Limb (tissue), 2 donors: ENCODE measurements at regions not wholly inside any gene's neighbourhood (a gene's known extent, or its start where the extent isn't known, plus 50 kb on each side); places are given as distances from the start of the nearest gene placed in this dataset.

Experiments
- DNase-seq, 2 donors: peaks; one replicate each; pipeline ENCODE4 v3.0.0-alpha.2; 2016; ENCODE audit errors: extremely low spot score in 2 of 2

DNA sequence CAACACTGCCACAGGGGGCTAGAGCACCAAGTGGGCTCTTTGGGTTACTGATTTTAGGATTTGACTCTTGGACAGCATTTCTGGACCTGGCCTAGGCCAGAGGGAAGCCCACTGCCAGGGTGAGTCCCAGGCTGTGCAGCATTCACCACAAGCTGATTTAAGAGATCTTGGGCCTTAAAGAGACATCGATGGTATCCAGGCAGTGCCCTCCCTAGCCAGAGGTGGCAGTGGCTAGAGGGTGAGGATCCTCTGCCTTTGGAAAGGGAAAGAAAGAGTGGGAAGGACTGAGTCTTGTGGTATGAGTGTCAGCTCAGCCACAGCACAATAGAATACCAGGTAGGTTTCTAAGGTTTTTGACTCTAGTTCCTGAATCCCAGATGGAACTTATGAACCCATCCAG is 613.9 kb downstream of the FAT4 start:
- no peak for DNase-seq

DNA sequence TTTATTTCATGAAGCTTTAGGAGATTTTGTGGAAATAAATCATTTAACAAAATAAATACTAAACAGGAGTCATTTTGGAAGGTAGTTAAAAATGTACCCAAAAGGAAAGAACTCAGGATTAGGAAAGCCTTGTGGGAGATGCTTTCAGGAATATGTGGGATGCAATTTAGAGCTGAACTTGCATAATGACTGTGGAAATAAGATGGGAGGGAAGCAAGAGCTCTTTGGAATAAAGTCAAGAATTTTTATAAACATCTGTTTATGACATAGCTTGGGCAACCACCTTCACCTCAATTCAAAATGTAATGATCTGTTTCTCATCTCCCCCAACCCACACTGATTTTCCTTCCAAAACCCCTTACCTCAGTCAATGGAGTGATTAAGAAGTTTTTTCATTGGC is 623.8 kb downstream of the FAT4 start:
- DNase-seq: no peak

DNA sequence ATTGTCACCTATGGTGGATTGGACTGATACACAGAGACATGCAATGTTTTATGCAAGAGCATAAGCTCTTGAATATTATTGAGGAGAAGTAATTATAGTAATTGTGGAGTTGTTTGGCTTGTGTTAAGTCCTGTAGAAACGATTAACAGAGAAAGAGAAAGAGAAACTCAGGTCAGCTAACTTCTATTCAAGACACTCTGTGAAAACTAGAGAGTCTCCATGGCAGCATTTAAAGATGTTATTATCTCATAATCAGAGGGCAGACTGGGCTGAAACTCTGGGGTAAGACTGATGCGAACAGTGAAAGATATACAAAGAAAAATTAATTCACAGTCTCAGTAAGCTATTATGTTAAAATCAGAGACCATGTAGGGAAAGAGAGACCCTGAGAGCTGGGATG is 625.7 kb downstream of the FAT4 start:
- no peak for DNase-seq

- DNase-seq: no peak
These were observed 630.2 kb downstream of the FAT4 start for GRCh38 chr4:125944966-125945365.

DNA sequence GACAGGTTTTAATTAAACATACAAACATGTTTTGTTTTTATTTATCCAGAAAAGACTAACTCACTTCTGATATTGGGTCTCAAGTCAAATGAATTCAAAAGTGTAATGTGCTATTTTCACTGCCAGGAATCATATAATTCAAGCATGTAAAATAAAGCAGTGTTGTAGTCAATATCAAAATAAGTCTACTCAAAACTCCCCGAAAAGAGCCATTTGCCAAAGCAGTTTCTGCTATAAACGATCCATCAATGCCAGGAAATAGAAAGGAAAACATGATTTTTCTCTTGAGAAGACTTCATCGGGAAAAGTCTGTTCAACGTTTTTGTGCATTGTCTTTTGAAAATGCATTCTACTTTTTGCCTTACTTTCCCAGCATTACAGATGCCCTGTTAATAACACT is 633.3 kb downstream of the FAT4 start:
- no peak for DNase-seq

DNA sequence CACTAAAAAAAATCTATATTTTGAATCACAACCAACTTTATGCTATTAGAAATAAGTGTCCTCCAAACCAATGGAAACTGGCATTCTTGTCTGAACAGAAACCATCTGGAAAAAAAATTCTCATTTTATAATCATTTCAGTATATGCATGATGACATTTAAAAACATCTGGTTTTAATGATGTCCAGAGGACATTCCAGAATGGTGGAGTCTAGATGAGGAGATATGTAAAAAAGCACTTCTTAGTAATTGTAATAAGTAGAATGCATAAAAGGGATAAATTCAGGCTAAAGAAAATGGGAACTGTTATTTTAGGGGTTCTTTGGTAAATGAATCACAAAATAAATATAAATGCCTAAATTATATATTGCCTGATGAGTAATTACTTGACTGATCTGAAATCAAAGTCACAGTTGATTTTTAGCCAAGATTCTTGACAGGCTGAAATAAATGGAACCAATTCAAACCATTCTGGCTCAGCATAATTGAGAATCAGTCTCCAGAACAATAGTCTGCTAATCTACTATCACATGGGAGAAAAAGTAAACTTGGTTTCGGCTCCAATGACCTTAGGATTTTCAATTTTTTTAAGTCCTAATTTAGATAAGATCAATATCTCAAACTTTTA is 636.6 kb downstream of the FAT4 start:
- DNase-seq: peak in 1 of 2 donors; percentile 77

GRCh38 chr4:125952631-125953030 is 637.9 kb downstream of the FAT4 start:
- DNase-seq: no peak

- DNase-seq: no peak
These were observed 641.5 kb downstream of the FAT4 start for GRCh38 chr4:125956276-125956675.

DNA sequence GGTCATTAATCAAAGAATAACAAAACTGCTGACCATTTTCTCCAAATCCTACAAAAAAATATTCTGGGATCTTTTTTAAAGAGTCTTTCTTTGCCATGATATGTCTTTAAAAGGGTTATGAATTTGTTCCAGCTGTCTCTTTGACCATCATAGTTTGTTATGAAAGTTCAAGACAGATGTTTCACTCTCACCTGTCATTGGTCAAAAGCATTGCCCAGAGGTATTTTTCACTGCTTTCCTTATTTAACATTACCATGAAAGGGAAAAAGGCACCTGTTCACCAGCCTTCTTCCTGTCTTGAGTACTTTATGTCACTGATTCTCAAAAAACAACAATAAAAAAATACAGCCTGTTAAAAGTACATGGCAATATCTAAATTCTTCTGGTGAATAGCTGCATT is 643.8 kb downstream of the FAT4 start:
- no peak for DNase-seq

DNA sequence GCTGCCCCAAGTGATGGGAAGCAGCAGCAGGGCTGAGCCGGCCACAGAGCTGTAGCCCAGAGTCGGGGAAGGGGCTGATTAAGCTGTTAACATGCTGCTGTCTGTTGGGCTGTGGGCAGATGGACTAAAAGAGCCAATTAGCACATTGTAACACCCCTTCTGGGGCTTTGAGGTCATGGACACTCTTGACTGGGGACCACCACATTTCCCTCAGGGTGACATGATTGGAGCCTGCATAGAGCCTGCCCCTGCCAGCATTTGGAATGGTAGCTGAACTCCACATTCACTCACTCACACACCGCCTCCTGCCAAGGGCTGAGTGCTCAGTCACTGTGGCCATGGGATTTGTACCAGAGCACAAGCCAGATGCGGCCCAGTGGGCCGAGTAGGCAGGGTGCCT is 646.9 kb downstream of the FAT4 start:
- no peak for DNase-seq

DNA sequence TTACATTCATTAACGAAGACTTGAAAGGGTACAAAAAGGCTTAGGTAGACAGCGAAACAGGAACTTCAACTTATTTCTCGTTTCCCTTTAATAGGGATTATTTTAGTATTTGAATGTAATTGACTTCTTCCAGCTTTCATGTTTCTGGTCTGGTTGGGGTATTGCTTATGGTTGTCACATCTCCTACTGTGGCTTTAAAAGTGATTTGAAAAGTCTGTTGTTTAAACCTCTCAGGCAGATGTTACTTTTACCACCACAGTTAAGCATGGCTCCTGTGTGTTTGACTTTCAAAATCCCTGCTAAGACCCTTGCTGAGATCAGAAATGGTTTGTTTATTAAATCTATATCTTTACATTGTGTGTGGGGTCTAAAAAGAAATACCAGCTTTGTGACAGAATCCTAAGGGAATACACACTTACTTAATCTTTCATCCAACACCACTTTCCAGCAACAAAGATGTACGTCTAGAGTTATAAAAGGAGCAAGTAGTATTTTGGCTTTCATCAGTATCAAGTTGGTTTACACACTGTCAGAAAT is 661.2 kb downstream of the FAT4 start:
- DNase-seq: no peak

DNA sequence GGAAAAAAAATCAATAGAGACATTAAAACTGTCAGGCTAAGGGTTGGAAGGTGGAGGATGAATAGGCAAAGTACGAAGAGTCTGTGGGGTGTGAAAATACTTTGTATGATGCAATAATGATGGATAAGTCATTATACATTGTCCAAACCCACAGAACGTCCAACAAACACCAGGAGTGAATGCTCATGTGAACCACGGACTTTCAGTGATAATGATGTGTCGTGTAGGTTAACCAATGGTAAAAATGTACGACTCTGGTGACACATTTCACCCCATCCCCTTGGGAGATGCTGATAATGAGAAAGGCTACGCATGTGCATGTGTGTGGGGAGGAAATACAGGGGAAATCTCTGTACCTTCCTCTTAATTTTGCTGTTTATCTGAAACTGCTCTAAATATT is 665.2 kb downstream of the FAT4 start:
- no peak for DNase-seq

- no peak for DNase-seq
These were observed 668.4 kb downstream of the FAT4 start for GRCh38 chr4:125983168-125983567.

- DNase-seq: no peak
These were observed 671.1 kb downstream of the FAT4 start for GRCh38 chr4:125985856-125986255.

GRCh38 chr4:125986307-125986706 is 671.6 kb downstream of the FAT4 start:
- DNase-seq: no peak

GRCh38 chr4:125988464-125988863 is 673.7 kb downstream of the FAT4 start:
- no peak for DNase-seq

DNA sequence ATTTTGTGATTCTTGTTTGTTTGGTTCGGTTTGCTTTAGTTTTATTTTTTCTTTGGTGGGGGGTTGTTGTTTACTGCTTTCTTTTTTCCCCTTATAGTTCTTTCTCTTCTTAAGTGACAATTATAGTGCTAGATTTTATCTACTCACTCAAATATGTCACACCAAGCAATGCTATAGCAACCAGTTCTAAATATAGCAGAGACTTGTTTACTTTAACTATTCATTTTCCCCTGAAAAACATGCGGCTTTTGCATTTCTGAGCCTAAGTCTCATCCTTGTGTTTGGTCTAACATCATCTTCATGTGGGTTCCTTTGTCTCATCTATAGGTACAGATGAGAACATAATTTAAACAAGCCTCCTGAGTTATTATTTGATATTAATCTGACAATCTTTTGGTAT is 676.6 kb downstream of the FAT4 start:
- no peak for DNase-seq

- no peak for DNase-seq
These were observed 678.1 kb downstream of the FAT4 start for GRCh38 chr4:125992891-125993290.

GRCh38 chr4:125994024-125994423 is 679.3 kb downstream of the FAT4 start:
- no peak for DNase-seq

DNA sequence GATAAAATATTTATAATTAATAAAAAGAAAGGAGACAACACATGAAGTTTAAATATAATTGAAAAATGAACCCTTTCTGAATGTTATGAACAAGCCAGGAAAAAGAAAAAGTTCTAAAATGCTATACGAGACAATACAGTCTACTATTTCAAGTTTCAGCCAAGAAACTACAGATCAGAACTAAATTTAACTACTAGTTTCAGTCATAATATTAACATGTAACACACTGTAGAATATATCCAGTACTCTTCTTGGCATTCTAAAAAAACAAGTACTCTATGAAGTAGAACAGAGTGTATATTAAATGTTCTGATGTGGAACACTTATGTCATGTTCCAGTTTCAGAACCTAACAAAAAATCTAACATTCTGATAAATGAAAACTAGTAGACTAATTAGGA is 679.7 kb downstream of the FAT4 start:
- DNase-seq: no peak

- no peak for DNase-seq
These were observed 690.2 kb downstream of the FAT4 start for GRCh38 chr4:126004941-126005340.

DNA sequence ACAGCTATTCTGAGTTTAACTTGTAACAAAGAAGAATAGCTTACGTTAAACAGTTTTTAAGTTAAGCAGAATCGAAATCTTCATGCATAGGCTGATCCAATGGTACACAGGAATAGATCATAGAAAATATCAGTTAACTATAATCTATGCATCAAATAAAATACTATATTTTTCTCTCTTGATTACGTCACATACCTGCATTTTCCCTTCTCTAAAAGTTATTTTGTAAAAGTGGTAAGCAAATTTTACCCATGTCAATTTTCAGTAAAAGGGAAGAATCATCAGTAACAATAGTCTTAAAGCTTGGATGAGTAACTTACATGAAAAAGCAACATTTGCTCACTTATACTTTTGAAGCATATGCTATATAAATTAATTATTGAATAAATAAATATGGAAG is 692.4 kb downstream of the FAT4 start:
- no peak for DNase-seq

- DNase-seq: no peak
These were observed 698.0 kb downstream of the FAT4 start for GRCh38 chr4:126012691-126013290.
